Right atrium auricular region (tissue), 2 donors: ENCODE measurements at regions not wholly inside any gene's neighbourhood (a gene's known extent, or its start where the extent isn't known, plus 50 kb on each side); places are given as distances from the start of the nearest gene placed in this dataset.
"Not testable (repeated sequence)": the region's sequence is repeated elsewhere in the genome, so short reads cannot be mapped to it uniquely, and the experiment has no call there.

Source experiments
- DNase-seq: peaks from one replicate; pipeline ENCODE4 v3.0.0-alpha.2; 2019; ENCODE audit warnings: low spot score
- H3K27ac ChIP-seq, 2 donors: fragments of 200-600 bp; sonication (generic); 1 replicate in 1 of 2; 2 replicates in 1 of 2; pipeline ENCODE4 v1.5.1; 2016 to 2019
- H3K27me3 ChIP-seq, 2 donors: fragments of 200-600 bp; sonication (generic); one replicate each; pipeline versions ENCODE4 v1.5.1 to v1.6.0; 2017 to 2019
- H3K36me3 ChIP-seq: fragments of 200-600 bp; sonication (generic); one replicate; pipeline ENCODE4 v1.5.1; 2016
- H3K4me1 ChIP-seq, 2 donors: fragments of 200-600 bp; sonication (generic); one replicate each; pipeline versions ENCODE4 v1.5.1 to v1.6.0; 2017 to 2019
- H3K4me3 ChIP-seq, 2 donors: fragments of 200-600 bp; sonication (generic); 1 replicate in 1 of 2; 2 replicates in 1 of 2; pipeline ENCODE4 v1.5.1; 2017 to 2019; ENCODE audit warnings: mild to moderate bottlenecking in 1 of 2, moderate library complexity in 1 of 2
- H3K9me3 ChIP-seq, 2 donors: fragments of 200-600 bp; sonication (generic); one replicate each; pipeline ENCODE4 v1.5.1; 2019
- TF ChIP-seq, protein P1 (sequence below), 2 donors: fragments of 200-600 bp; sonication (generic); IDR thresholded peaks; one replicate each; pipeline ENCODE4 v1.5.1; 2019; ENCODE audit warnings: antibody characterized with exemption in 2 of 2

GRCh38 chr6:27556406-27556805 is 83.5 kb upstream of the ZNF184 start:
- Histone ChIP-seq H3K9me3 (peaks cover 0 to 3% of the 10 kb centered on the region in 2 donors), H3K27ac (no peak overlapping the region), H3K27me3 (peaks cover 3 to 8% of the 10 kb centered on the region in 2 donors), H3K4me1 (no peaks in the 10 kb centered on the region), H3K36me3 (no peaks in the 10 kb centered on the region), H3K4me3 (no peak overlapping the region)
- TF ChIP-seq, protein P1, sequence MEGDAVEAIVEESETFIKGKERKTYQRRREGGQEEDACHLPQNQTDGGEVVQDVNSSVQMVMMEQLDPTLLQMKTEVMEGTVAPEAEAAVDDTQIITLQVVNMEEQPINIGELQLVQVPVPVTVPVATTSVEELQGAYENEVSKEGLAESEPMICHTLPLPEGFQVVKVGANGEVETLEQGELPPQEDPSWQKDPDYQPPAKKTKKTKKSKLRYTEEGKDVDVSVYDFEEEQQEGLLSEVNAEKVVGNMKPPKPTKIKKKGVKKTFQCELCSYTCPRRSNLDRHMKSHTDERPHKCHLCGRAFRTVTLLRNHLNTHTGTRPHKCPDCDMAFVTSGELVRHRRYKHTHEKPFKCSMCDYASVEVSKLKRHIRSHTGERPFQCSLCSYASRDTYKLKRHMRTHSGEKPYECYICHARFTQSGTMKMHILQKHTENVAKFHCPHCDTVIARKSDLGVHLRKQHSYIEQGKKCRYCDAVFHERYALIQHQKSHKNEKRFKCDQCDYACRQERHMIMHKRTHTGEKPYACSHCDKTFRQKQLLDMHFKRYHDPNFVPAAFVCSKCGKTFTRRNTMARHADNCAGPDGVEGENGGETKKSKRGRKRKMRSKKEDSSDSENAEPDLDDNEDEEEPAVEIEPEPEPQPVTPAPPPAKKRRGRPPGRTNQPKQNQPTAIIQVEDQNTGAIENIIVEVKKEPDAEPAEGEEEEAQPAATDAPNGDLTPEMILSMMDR (IDR thresholded peaks at IDR 0.05): no peak
- no peak for DNase-seq

DNA sequence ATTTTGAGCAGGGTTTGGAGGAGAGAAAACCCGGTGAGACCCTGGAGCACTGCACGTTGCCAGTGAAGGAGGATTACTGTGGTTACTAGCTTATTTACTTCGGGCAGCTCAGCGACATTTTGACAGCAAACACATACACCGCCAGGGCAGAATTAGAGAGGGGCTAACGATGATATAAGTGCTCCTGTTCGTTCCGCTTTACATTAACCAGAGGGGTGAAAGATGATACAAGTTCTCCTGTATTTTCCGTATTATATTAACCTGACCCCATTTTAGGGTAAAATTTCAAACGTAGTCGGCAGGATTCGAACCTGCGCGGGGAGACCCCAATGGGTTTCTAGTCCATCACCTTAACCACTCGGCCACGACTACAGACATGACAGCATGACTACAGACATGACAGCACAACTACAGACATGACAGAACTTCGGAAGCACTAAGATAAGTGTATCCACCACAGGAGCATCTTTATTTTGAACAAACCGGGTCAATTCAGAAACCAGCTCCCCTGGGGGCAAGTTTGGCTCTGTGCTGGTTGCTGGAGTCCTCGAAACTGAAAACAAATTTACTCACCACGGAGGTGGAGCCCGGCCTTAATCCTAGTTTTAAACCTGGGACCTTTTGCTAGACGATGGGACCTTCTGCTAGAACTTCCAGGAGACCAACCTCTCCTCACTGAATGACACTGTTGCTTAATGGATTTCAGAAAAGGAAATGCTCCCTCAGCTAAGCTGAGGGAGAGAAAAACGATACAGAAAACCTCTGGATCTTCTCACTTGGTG is 80.4 kb upstream of the ZNF184 start:
- TF ChIP-seq, protein P1 (IDR thresholded peaks at IDR 0.05): no peak
- Histone ChIP-seq H3K36me3 (no peaks in the 10 kb centered on the region), H3K9me3 (peaks cover 0 to 3% of the 10 kb centered on the region in 2 donors), H3K27me3 (peaks cover 3 to 8% of the 10 kb centered on the region in 2 donors), H3K4me1 (no peaks in the 10 kb centered on the region), H3K27ac (no peak overlapping the region), H3K4me3 (no peak overlapping the region)
- DNase-seq: no peak

- no peaks in the 10 kb centered on the region for H3K4me1 ChIP-seq
- no peak for DNase-seq
- H3K27me3 ChIP-seq: peaks cover 12 to 13% of the 10 kb centered on the region in 2 donors
- H3K4me3 ChIP-seq: no peak overlapping the region
- H3K36me3 ChIP-seq: no peaks in the 10 kb centered on the region
- H3K9me3 ChIP-seq: peaks cover 0 to 2% of the 10 kb centered on the region in 2 donors
- no peak overlapping the region for H3K27ac ChIP-seq
- TF ChIP-seq, protein P1 (IDR thresholded peaks at IDR 0.05): no peak
Measured at GRCh38 chr6:27551607-27552006, 78.7 kb upstream of the ZNF184 start.

GRCh38 chr6:27550692-27551091 is 77.8 kb upstream of the ZNF184 start:
- Histone ChIP-seq H3K4me3 (no peak overlapping the region), H3K4me1 (no peaks in the 10 kb centered on the region), H3K27ac (no peak overlapping the region), H3K9me3 (no peaks in the 10 kb centered on the region), H3K36me3 (no peaks in the 10 kb centered on the region), H3K27me3 (peaks cover 12 to 18% of the 10 kb centered on the region in 2 donors)
- no peak for DNase-seq
- TF ChIP-seq, protein P1 (IDR thresholded peaks at IDR 0.05): no peak

DNA sequence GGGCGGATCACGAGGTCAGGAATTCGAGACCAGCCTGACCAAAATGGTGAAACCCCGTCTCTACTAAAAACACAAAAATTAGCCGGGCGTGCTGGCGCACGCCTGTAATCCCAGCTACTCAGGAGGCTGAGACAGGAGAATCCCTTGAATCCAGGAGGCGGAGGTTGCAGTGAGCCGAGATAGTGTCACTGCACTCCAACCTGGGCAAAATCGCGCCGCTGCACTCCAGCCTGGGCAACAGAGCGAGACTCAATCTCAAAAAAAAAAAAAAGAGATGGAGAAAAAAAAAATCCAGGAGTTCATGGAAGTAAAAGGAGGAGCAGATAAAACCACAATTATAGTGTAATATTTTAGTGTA is 76.3 kb upstream of the ZNF184 start:
- not testable (repeated sequence) for H3K9me3 ChIP-seq, H3K4me3 ChIP-seq, H3K4me1 ChIP-seq, DNase-seq, H3K27ac ChIP-seq, H3K36me3 ChIP-seq
- peaks cover 9 to 18% of the 10 kb centered on the region in 2 donors for H3K27me3 ChIP-seq

DNA sequence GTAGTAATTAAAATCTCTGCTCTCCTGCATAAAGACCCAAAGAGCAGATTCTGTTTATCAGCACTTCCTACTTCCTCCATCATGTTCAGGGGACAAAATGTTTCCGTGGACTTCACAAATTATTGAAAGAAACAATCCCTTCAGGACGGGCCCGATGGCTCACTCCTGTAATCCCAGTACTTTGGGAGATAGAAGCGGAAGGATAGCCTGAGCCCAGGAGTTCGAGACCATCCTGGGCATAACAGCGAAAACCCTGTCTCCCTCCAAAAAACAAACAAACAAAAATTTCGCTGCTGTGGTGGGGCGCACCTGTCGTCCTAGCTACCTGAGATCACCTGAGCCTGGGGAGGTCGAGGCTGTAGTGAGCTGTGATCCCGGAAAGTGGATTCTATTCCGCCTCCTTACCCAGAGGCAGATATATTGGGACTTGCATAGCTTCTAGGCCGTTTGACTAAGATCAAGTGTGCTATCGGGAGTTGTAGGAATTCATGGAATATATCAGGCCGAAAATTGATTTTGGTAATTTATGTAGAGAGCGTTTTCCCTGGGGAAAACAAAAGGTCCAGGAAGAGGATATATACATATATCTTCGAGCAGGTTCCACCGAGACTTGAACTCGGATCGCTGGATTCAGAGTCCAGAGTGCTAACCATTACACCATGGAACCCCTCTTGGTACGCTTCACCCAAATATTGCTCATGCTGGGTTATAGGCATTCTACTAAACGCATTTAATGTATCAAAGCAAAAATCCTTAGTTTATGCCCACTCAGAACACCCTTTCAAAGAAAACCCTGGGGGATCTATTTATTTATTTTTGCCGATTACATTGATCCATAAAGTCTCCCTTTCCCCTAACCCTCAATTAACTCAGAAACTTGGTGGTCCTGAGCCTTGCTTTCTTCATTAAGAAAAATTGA is 74.5 kb upstream of the ZNF184 start:
- Histone ChIP-seq H3K4me1 (peaks cover 0 to 4% of the 10 kb centered on the region in 2 donors), H3K9me3 (no peaks in the 10 kb centered on the region), H3K27me3 (peaks cover 9 to 24% of the 10 kb centered on the region in 2 donors), H3K4me3 (no peak overlapping the region), H3K36me3 (no peaks in the 10 kb centered on the region), H3K27ac (no peak overlapping the region)
- TF ChIP-seq, protein P1 (IDR thresholded peaks at IDR 0.05): no peak
- DNase-seq: no peak
